Upper lobe of right lung (tissue), 1 donor: ENCODE measurements at regions not wholly inside any gene's neighbourhood (a gene's known extent, or its start where the extent isn't known, plus 50 kb on each side); places are given as distances from the start of the nearest gene placed in this dataset.

Experiments
- ATAC-seq: fragments of 200-7000 bp; cut with Tn5 transposase; one replicate; pipeline ENCODE4 v1.9.1; 2020; ENCODE audit warnings: mild to moderate bottlenecking, moderate library complexity
- DNase-seq: peaks from one replicate; pipeline ENCODE4 v3.0.0-alpha.2; 2020
- H3K27ac ChIP-seq: fragments of 200-600 bp; one replicate; pipeline ENCODE4 v1.8.0; 2022
- H3K27me3 ChIP-seq: fragments of 200-600 bp; one replicate; pipeline ENCODE4 v1.8.0; 2022; ENCODE audit warnings: mild to moderate bottlenecking
- H3K36me3 ChIP-seq: fragments of 200-600 bp; one replicate; pipeline ENCODE4 v1.8.0; 2022
- H3K4me1 ChIP-seq: fragments of 200-600 bp; one replicate; pipeline ENCODE4 v1.8.0; 2022
- H3K4me3 ChIP-seq: fragments of 200-600 bp; one replicate; pipeline ENCODE4 v1.8.0; 2022; ENCODE audit warnings: mild to moderate bottlenecking
- H3K9me3 ChIP-seq: fragments of 200-600 bp; one replicate; pipeline ENCODE4 v1.8.0; 2022
- CTCF ChIP-seq: fragments of 200-600 bp; IDR thresholded peaks from one replicate; pipeline ENCODE4 v1.8.0; 2022; ENCODE audit warnings: antibody characterized with exemption
- intact Hi-C: fragments of 100-400 bp; cut with DNase I; formaldehyde crosslinking; loops from one replicate; pipeline ENCODE4 v1.11.0; 2022
- donor health status: DM: no; HTN: yes; CAD: no; lungs with severe emphysema.

- H3K36me3 ChIP-seq: no peaks in the 10 kb centered on the region
- no peak overlapping the region for H3K27ac ChIP-seq
- intact Hi-C loops: no loop called here
- H3K9me3 ChIP-seq: no peaks in the 10 kb centered on the region
- no peaks in the 10 kb centered on the region for H3K4me1 ChIP-seq
- H3K4me3 ChIP-seq: no peak overlapping the region
- no peaks in the 10 kb centered on the region for H3K27me3 ChIP-seq
- no peak for TF ChIP-seq CTCF
- ATAC-seq: no peak
- DNase-seq: no peak
Observed at GRCh38 chr4:186351668-186352194, 85.7 kb downstream of the F11 start.

GRCh38 chr4:186348433-186348832 lies 82.4 kb downstream of the F11 start:
- ATAC-seq (no peak), DNase-seq (no peak)
- H3K27me3 ChIP-seq: no peaks in the 10 kb centered on the region
- no peak for TF ChIP-seq CTCF
- H3K4me1 ChIP-seq: no peaks in the 10 kb centered on the region
- intact Hi-C loops: no loop called here
- no peak overlapping the region for H3K4me3 ChIP-seq
- no peaks in the 10 kb centered on the region for H3K36me3 ChIP-seq
- H3K9me3 ChIP-seq: no peaks in the 10 kb centered on the region
- H3K27ac ChIP-seq: no peak overlapping the region

- no peaks in the 10 kb centered on the region for H3K36me3 ChIP-seq
- no peaks in the 10 kb centered on the region for H3K9me3 ChIP-seq
- H3K27ac ChIP-seq: no peak overlapping the region
- H3K4me3 ChIP-seq: no peak overlapping the region
- ATAC-seq: no peak
- intact Hi-C loops: no loop called here
- no peak for TF ChIP-seq CTCF
- DNase-seq: no peak
- H3K27me3 ChIP-seq: no peaks in the 10 kb centered on the region
- H3K4me1 ChIP-seq: no peaks in the 10 kb centered on the region
Observed at GRCh38 chr4:186347743-186348142, 81.8 kb downstream of the F11 start.

- H3K27ac ChIP-seq: no peak overlapping the region
- H3K4me3 ChIP-seq: no peak overlapping the region
- no peaks in the 10 kb centered on the region for H3K4me1 ChIP-seq
- intact Hi-C loops: no loop called here
- no peaks in the 10 kb centered on the region for H3K27me3 ChIP-seq
- ATAC-seq: no peak
- no peak for DNase-seq
- no peak for TF ChIP-seq CTCF
- H3K36me3 ChIP-seq: no peaks in the 10 kb centered on the region
- no peaks in the 10 kb centered on the region for H3K9me3 ChIP-seq
Observed at GRCh38 chr4:186345184-186345583, 79.2 kb downstream of the F11 start.

GRCh38 chr4:186342582-186342981 lies 76.6 kb downstream of the F11 start:
- DNase-seq (no peak), ATAC-seq (no peak)
- no peak for TF ChIP-seq CTCF
- Histone ChIP-seq H3K9me3 (no peaks in the 10 kb centered on the region), H3K27me3 (no peaks in the 10 kb centered on the region), H3K27ac (no peak overlapping the region), H3K4me3 (no peak overlapping the region), H3K4me1 (no peaks in the 10 kb centered on the region), H3K36me3 (no peaks in the 10 kb centered on the region)
- intact Hi-C loops: no loop called here

- H3K9me3 ChIP-seq: no peaks in the 10 kb centered on the region
- no peak overlapping the region for H3K27ac ChIP-seq
- no peaks in the 10 kb centered on the region for H3K4me1 ChIP-seq
- intact Hi-C loops: no loop called here
- no peaks in the 10 kb centered on the region for H3K27me3 ChIP-seq
- H3K36me3 ChIP-seq: no peaks in the 10 kb centered on the region
- no peak for TF ChIP-seq CTCF
- ATAC-seq (no peak), DNase-seq (no peak)
- no peak overlapping the region for H3K4me3 ChIP-seq
Observed at GRCh38 chr4:186341655-186342054, 75.7 kb downstream of the F11 start.
